Psoas muscle (tissue), 7 donors: ENCODE measurements at regions not wholly inside any gene's neighbourhood (a gene's known extent, or its start where the extent isn't known, plus 50 kb on each side); places are given as distances from the start of the nearest gene placed in this dataset.

Experiments used
- ATAC-seq, 4 donors: fragments of 200-7000 bp; cut with Tn5 transposase; one replicate each; pipeline ENCODE4 v1.9.1; 2020; ENCODE audit warnings: moderate library complexity in 3 of 4, mild to moderate bottlenecking in 2 of 4
- DNase-seq, 2 donors: peaks; one replicate each; pipeline ENCODE4 v3.0.0-alpha.2; 2020
- H3K27ac ChIP-seq: fragments of 200-600 bp; one replicate; pipeline ENCODE4 v1.8.0; 2022
- H3K27me3 ChIP-seq, 3 donors: fragments of 200-600 bp in 1 of 3; one replicate each; pipeline versions ENCODE4 v1.6.1 to v1.8.0; 2013 to 2022; ENCODE audit warnings: low read length in 2 of 3, mild to moderate bottlenecking in 2 of 3, moderate library complexity in 1 of 3; ENCODE audit not compliant: insufficient read depth in 3 of 3
- H3K36me3 ChIP-seq, 2 donors: fragments of 200-600 bp in 1 of 2; one replicate each; pipeline versions ENCODE4 v1.6.1 to v1.8.0; 2013 to 2022; ENCODE audit warnings: low read depth in 1 of 2, mild to moderate bottlenecking in 1 of 2, moderate library complexity in 1 of 2; ENCODE audit not compliant: insufficient read depth in 1 of 2
- H3K4me1 ChIP-seq: fragments of 200-600 bp; one replicate; pipeline ENCODE4 v1.8.0; 2022
- H3K4me3 ChIP-seq: fragments of 200-600 bp; one replicate; pipeline ENCODE4 v1.8.0; 2022; ENCODE audit warnings: mild to moderate bottlenecking
- H3K9me3 ChIP-seq: fragments of 200-600 bp; one replicate; pipeline ENCODE4 v1.8.0; 2022
- WGBS, 3 donors: extraction: QIAGEN DNeasy Blood & Tissue Kit; methylation state at CpG; one replicate each; pipeline versions ENCODE4 v1.1.6 to v1.1.7; 2013; 5-methylcytosine and 5-hydroxymethylcytosine counted together
- intact Hi-C, 2 donors: fragments of 100-400 bp; cut with DNase I; formaldehyde crosslinking; loops; one replicate each; pipeline versions ENCODE4 v1.11.0 to v1.14.2; 2022
- TF ChIP-seq, protein P1 (sequence below): fragments of 200-600 bp; IDR thresholded peaks from one replicate; pipeline ENCODE4 v1.8.0; 2022; ENCODE audit warnings: antibody characterized with exemption
- donor health status: healthy with polysubstance abuse.
- donor health status: DM: no; HTN: no; CAD: no; lungs with moderate emphysema.
- donor health status: Bipolar disorder and iron deficiency.
- donor health status: healthy.
- donor health status: DM: yes; HTN: yes; CAD: no.
- donor health status: DM: no; HTN: no; CAD: no.
- donor health status: DM: yes; HTN: yes; CAD: no.

DNA sequence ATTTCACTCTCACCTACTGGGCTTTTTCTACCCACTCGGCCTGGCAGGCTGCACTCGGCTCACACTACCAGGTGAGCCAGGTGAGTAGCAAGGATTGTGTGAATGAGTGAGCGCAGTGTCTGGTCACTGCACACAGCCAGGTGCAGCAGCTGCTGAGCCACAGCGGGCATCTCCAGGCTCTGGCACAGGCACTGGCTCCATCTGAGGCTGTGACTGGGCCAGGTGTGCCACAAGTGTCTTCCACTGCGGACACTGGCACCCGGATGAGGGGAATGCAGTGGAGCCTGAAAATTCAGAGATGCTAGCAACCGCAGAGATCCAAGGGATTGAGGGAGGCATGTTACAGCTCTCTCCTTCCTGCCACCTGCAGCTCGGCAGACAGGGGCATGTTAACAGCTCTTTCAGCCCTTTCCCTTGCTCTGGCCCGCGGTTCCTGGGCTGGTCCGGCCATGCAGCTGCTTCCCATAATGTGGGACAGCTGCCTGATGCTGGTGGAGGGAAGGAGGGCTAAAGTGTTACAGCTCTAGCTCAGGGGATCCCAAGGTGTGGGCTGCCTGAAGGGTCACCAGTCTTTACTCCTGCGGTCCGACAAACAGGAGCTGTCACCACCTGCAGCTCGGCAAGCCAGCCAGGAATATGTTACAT lies 1038.3 kb downstream of the AMY1C start:
- H3K4me1 ChIP-seq = no peaks in the 10 kb centered on the region
- no peak overlapping the region for H3K4me3 ChIP-seq
- no peak for ATAC-seq
- no peaks in the 10 kb centered on the region for H3K27me3 ChIP-seq
- no peak for DNase-seq
- no peaks in the 10 kb centered on the region for H3K9me3 ChIP-seq
- H3K36me3 ChIP-seq = no peaks in the 10 kb centered on the region
- intact Hi-C loops = no loop called here
- WGBS, 3 donors = 87 to 89% (median 87%) methylated on average over 14 of the region's 14 CpGs
- TF ChIP-seq, protein P1, sequence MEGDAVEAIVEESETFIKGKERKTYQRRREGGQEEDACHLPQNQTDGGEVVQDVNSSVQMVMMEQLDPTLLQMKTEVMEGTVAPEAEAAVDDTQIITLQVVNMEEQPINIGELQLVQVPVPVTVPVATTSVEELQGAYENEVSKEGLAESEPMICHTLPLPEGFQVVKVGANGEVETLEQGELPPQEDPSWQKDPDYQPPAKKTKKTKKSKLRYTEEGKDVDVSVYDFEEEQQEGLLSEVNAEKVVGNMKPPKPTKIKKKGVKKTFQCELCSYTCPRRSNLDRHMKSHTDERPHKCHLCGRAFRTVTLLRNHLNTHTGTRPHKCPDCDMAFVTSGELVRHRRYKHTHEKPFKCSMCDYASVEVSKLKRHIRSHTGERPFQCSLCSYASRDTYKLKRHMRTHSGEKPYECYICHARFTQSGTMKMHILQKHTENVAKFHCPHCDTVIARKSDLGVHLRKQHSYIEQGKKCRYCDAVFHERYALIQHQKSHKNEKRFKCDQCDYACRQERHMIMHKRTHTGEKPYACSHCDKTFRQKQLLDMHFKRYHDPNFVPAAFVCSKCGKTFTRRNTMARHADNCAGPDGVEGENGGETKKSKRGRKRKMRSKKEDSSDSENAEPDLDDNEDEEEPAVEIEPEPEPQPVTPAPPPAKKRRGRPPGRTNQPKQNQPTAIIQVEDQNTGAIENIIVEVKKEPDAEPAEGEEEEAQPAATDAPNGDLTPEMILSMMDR = no peak
- no peak overlapping the region for H3K27ac ChIP-seq

DNA sequence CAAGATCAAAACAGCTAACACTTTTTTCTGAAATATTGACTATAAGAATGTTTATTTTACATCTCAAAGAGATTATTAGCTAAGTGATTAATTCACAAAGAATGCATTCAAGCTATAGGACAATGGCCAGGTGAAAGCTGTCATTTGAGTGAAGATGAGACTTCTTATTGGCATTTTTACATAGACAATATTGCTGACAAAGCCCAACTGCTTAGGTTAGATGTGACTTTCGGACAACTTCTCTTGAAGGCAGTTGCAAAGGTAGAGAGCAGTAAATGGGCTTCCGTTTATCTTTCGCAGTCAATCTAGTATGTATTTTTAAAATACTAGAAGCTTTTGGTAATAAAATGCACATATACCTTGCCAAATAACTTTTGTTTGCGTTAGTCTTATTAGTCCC lies 1041.3 kb downstream of the AMY1C start:
- WGBS, 3 donors = 90 to 93% (median 91%) methylated on average over 4 of the region's 4 CpGs
- Histone ChIP-seq H3K9me3 (peaks cover 2% of the 10 kb centered on the region), H3K27ac (no peak overlapping the region), H3K4me1 (no peaks in the 10 kb centered on the region), H3K36me3 (no peaks in the 10 kb centered on the region), H3K4me3 (no peak overlapping the region), H3K27me3 (no peaks in the 10 kb centered on the region)
- intact Hi-C loops = no loop called here
- DNase-seq (no peak), ATAC-seq (no peak)
- TF ChIP-seq, protein P1 = no peak

DNA sequence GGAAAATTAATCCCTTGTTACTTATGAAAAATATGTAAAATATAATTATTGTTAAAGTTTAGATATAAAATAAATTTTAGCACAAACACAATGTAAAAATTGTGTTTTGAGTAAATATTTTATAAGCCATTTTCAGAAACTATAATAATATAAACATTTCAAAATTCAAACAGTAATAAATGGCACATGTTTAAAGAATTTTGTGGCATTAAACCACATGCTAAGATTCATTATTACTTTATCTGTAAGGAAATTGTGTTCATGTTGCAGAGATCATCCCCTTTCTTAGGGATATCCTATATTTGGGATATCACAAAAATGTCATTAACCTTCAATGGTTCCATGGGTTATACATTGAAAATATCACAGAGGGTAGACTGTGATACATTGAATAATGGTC lies 1044.3 kb downstream of the AMY1C start:
- TF ChIP-seq, protein P1 = no peak
- intact Hi-C loops = no loop called here

DNA sequence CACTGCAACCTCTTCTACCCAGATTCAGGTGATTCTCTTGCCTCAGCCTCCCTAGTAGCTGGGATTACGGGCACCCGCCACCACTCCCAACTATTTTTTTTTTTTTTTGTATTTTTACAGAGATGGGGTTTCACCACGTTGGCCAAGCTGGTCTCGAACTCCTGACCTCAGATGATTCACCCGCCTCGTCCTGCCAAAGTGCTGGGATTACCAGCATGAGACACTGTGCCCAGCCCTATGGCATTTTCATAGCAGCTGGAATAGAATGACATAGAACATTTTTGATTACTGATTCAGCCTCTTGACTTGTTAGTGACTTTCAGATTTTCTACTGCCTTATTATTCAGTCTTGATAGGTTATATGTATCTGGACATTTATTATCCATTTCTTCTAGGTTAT lies 1046.2 kb downstream of the AMY1C start:
- ATAC-seq = no peak
- 80 to 84% (median 82%) methylated on average over 6 of the region's 6 CpGs for WGBS, 3 donors
- Histone ChIP-seq H3K4me1 (no peaks in the 10 kb centered on the region), H3K27me3 (no peaks in the 10 kb centered on the region), H3K4me3 (no peak overlapping the region), H3K27ac (no peak overlapping the region), H3K9me3 (peaks cover 2% of the 10 kb centered on the region), H3K36me3 (no peaks in the 10 kb centered on the region)
- intact Hi-C loops = no loop called here
- DNase-seq = no peak
- TF ChIP-seq, protein P1 = no peak

More for the DNA sequence above, 1044.3 kb downstream of the AMY1C start:
- no peak overlapping the region for H3K4me3 ChIP-seq
- ATAC-seq (no peak), DNase-seq (no peak)
- peaks cover 2% of the 10 kb centered on the region for H3K9me3 ChIP-seq
- no peaks in the 10 kb centered on the region for H3K4me1 ChIP-seq
- H3K27ac ChIP-seq = no peak overlapping the region
- H3K36me3 ChIP-seq = no peaks in the 10 kb centered on the region
- no peaks in the 10 kb centered on the region for H3K27me3 ChIP-seq

DNA sequence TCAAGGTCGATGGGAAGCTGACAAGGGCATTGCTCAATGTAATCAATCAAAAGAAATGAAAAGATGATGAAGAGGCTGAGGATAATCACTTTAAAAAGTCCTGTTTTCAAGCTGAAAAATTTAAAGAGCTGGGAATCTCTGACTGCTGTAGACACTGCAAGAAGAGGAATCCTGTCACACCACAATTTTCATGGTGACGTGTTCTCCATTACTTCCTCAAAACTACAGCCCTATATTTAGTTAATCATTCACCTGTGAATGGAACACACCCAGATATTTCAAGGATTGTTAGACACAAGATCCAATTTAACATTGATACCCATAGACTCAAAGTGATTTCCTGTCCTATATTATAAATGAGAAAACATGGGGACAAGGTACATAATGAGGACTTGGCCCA lies 1048.3 kb downstream of the AMY1C start:
- TF ChIP-seq, protein P1 = no peak
- H3K36me3 ChIP-seq = no peaks in the 10 kb centered on the region
- H3K27me3 ChIP-seq = no peaks in the 10 kb centered on the region
- DNase-seq = no peak
- no peak overlapping the region for H3K4me3 ChIP-seq
- 57 to 76% (median 61%) methylated on average over 2 of the region's 2 CpGs for WGBS, 3 donors
- ATAC-seq = no peak
- no peaks in the 10 kb centered on the region for H3K4me1 ChIP-seq
- no peak overlapping the region for H3K27ac ChIP-seq
- peaks cover 2% of the 10 kb centered on the region for H3K9me3 ChIP-seq
- intact Hi-C loops = no loop called here
